Thyroid gland (tissue), 4 donors: ENCODE measurements at regions not wholly inside any gene's neighbourhood (a gene's known extent, or its start where the extent isn't known, plus 50 kb on each side); places are given as distances from the start of the nearest gene placed in this dataset.

ENCODE experiments used
- POLR2A ChIP-seq, 2 donors: fragments of 450-650 bp; IDR thresholded peaks; one replicate each; pipeline ENCODE4 v1.6.1; 2017; ENCODE audit warnings: antibody characterized with exemption in 2 of 2, mild to moderate bottlenecking in 2 of 2, moderate library complexity in 1 of 2
- TF ChIP-seq, protein P1 (sequence below), 6 experiments: fragments of 200-600 bp in 3 of 6; fragments of 450-650 bp in 3 of 6; sonication (generic) in 3 of 6; IDR thresholded peaks; one replicate each; pipeline ENCODE4 v1.5.1; 2016 to 2019; ENCODE audit warnings: antibody characterized with exemption in 6 of 6, mild to moderate bottlenecking in 2 of 6, inconsistent platforms in 1 of 6, moderate library complexity in 1 of 6

DNA sequence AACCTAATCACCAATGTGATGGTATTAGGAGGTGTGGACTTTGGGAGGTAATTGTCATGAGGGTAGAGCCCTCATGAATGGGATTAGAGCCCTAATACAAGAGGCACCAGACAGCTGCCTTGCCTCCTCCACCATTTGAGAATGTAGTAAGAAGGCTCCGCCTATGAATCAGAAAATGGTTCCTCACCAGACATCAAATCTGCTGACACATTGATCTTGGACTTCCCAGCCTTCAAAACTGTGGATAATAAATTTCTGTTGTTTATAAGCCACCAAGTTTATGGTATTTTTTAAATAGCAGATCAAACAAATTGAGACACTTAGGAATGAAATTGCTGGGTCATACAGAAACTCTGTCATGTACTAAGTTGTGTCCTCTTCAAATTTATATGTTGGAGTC lies 56.8 kb upstream of the COL6A5 start:
- TF ChIP-seq, protein P1, sequence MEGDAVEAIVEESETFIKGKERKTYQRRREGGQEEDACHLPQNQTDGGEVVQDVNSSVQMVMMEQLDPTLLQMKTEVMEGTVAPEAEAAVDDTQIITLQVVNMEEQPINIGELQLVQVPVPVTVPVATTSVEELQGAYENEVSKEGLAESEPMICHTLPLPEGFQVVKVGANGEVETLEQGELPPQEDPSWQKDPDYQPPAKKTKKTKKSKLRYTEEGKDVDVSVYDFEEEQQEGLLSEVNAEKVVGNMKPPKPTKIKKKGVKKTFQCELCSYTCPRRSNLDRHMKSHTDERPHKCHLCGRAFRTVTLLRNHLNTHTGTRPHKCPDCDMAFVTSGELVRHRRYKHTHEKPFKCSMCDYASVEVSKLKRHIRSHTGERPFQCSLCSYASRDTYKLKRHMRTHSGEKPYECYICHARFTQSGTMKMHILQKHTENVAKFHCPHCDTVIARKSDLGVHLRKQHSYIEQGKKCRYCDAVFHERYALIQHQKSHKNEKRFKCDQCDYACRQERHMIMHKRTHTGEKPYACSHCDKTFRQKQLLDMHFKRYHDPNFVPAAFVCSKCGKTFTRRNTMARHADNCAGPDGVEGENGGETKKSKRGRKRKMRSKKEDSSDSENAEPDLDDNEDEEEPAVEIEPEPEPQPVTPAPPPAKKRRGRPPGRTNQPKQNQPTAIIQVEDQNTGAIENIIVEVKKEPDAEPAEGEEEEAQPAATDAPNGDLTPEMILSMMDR (IDR thresholded peaks at IDR 0.05): no peak
- TF ChIP-seq POLR2A (IDR thresholded peaks at IDR 0.05): no peak
